ENCODE measurements at regions not wholly inside any gene's neighbourhood (a gene's known extent, or its start where the extent isn't known, plus 50 kb on each side); places are given as distances from the start of the nearest gene placed in this dataset.

DNA sequence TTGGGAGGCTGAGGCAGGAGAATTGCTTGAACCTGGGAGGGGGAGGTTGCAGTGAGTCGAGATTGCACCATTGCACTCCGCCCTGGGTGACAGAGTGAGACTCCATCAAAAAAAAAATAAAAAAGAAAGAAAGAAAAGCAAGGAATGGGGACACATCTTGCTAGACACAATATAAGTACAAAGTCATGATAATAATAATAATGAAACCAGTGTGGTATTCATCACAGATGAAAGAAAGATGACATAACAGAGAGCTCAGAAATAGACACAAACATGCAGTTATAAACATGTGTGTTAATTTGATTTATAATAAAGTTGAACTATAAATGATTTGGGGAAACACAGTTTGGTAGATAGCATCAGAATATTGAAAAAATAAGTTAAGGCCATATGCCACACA lies 264.1 kb downstream of the SRGAP2C start:
- Histone ChIP-seq H3K27me3 (ENCODE audit: control insufficient read depth, insufficient read depth, low read length) (peaks cover 7% of the 10 kb centered on the region), H3K4me1 (ENCODE audit: control insufficient read depth, insufficient read depth, low read length) (no peaks in the 10 kb centered on the region), H3K36me3 (ENCODE audit: control insufficient read depth, insufficient read depth, low read length) (no peaks in the 10 kb centered on the region), H3K4me3 (ENCODE audit: low read depth in 2 of 2, low read length in 2 of 2) (no peak overlapping the region), H3K9me3 (ENCODE audit: control insufficient read depth, insufficient read depth, low read depth, low read length) (no peaks in the 10 kb centered on the region), H3K27ac (ENCODE audit: low read length) (no peak overlapping the region)
- DNase-seq (ENCODE audit: low read depth, low spot score) (no peak), ATAC-seq (no peak)
- intact Hi-C loops (cut with micrococcal nuclease; ENCODE audit: unreplicated experiment) (no loop called here), in situ Hi-C loops (cut with HindIII; ENCODE audit: low pct_unique_long_range_greater_than_20kb, low sequenced_read_pairs) (no loop called here)
- BruUV-seq (replicated peaks), result no TSS peak
- ChIA-PET CTCF (no interaction called here), POLR2A (no interaction called here)
- TF ChIP-seq SIN3A (IDR thresholded peaks at IDR 0.05; ENCODE audit: borderline replicate concordance, insufficient read depth, low read depth, low read length), result no peak

DNA sequence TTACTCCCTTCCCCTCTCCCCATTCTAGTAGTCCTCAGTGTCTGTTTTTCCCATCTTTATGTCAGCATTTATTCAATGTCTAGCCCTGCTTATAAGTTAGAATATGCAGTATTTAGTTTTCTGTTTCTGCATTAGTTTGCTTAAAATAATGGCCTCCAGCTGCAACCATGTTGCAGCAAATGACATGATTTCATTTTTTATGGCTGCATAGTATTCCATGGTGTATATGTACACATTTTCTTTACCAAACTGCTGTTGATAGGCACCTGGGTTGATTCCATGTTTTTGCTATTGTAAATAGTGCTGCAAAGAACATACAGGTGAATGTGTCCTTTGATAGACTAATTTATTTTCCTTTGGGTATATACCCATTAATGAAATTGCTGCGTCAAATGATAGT lies 267.7 kb downstream of the SRGAP2C start:
- intact Hi-C loops (cut with micrococcal nuclease; ENCODE audit: unreplicated experiment) (no loop called here), in situ Hi-C loops (cut with HindIII; ENCODE audit: low pct_unique_long_range_greater_than_20kb, low sequenced_read_pairs) (no loop called here)
- no peak for DNase-seq (ENCODE audit: low read depth, low spot score)
- Histone ChIP-seq H3K27ac (ENCODE audit: low read length) (no peak overlapping the region), H3K36me3 (ENCODE audit: control insufficient read depth, insufficient read depth, low read length) (no peaks in the 10 kb centered on the region), H3K27me3 (ENCODE audit: control insufficient read depth, insufficient read depth, low read length) (peaks cover 11% of the 10 kb centered on the region), H3K4me3 (ENCODE audit: low read depth in 2 of 2, low read length in 2 of 2) (no peak overlapping the region), H3K9me3 (ENCODE audit: control insufficient read depth, insufficient read depth, low read depth, low read length) (no peaks in the 10 kb centered on the region), H3K4me1 (ENCODE audit: control insufficient read depth, insufficient read depth, low read length) (no peaks in the 10 kb centered on the region)
- CTCF ChIA-PET, result no interaction called here
- no peak for ATAC-seq
- POLR2A ChIA-PET, result no interaction called here
- TF ChIP-seq POLR2AphosphoS5 (IDR thresholded peaks at IDR 0.05; ENCODE audit: low read depth, low read length) (no peak), SIN3A (IDR thresholded peaks at IDR 0.05; ENCODE audit: borderline replicate concordance, insufficient read depth, low read depth, low read length) (no peak), TCF7L2 (IDR thresholded peaks at IDR 0.05; ENCODE audit: low read depth, low read length) (no peak)
- TF ChIP-seq, protein P1, sequence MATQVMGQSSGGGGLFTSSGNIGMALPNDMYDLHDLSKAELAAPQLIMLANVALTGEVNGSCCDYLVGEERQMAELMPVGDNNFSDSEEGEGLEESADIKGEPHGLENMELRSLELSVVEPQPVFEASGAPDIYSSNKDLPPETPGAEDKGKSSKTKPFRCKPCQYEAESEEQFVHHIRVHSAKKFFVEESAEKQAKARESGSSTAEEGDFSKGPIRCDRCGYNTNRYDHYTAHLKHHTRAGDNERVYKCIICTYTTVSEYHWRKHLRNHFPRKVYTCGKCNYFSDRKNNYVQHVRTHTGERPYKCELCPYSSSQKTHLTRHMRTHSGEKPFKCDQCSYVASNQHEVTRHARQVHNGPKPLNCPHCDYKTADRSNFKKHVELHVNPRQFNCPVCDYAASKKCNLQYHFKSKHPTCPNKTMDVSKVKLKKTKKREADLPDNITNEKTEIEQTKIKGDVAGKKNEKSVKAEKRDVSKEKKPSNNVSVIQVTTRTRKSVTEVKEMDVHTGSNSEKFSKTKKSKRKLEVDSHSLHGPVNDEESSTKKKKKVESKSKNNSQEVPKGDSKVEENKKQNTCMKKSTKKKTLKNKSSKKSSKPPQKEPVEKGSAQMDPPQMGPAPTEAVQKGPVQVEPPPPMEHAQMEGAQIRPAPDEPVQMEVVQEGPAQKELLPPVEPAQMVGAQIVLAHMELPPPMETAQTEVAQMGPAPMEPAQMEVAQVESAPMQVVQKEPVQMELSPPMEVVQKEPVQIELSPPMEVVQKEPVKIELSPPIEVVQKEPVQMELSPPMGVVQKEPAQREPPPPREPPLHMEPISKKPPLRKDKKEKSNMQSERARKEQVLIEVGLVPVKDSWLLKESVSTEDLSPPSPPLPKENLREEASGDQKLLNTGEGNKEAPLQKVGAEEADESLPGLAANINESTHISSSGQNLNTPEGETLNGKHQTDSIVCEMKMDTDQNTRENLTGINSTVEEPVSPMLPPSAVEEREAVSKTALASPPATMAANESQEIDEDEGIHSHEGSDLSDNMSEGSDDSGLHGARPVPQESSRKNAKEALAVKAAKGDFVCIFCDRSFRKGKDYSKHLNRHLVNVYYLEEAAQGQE (IDR thresholded peaks at IDR 0.05; ENCODE audit: insufficient read depth in 1 of 2, low read depth in 2 of 2, low read length in 1 of 2), result no peak
- TF ChIP-seq, protein P2, sequence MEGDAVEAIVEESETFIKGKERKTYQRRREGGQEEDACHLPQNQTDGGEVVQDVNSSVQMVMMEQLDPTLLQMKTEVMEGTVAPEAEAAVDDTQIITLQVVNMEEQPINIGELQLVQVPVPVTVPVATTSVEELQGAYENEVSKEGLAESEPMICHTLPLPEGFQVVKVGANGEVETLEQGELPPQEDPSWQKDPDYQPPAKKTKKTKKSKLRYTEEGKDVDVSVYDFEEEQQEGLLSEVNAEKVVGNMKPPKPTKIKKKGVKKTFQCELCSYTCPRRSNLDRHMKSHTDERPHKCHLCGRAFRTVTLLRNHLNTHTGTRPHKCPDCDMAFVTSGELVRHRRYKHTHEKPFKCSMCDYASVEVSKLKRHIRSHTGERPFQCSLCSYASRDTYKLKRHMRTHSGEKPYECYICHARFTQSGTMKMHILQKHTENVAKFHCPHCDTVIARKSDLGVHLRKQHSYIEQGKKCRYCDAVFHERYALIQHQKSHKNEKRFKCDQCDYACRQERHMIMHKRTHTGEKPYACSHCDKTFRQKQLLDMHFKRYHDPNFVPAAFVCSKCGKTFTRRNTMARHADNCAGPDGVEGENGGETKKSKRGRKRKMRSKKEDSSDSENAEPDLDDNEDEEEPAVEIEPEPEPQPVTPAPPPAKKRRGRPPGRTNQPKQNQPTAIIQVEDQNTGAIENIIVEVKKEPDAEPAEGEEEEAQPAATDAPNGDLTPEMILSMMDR (IDR thresholded peaks at IDR 0.05), result no peak
- BruUV-seq (replicated peaks), result no TSS peak

DNA sequence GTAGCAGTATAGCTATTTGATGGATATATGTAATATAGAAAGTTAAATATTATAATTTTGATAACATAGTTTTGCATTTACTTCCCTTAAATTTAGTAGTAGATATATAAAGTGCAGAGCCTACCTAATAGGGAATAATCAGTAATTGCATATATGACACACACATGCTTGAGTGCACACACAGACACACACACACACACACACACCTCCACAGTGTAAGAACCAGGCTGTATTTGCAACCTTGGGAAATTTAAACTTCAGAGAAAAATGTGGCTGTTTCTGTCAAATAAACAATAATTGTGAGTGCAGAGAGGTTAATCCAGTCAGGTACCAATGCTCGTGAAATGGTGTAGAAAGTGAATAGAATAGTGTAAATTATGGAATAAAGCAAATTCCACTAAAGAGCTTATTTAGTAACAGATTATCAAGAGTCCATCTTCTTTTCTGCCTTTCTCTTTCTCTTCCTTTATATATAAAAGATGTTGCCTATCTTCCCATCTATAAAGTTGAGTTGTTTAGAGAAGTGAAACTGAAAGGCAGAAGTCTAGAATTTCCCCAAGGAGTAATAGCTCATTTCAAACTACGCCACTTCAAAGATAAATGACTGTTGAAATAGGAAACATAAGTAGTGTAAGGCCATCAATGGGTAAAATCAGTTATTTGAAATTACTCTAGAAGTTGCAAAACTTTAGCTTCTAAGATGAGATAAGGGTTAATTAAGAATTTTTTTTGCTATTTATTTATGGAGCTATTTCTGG lies 273.7 kb downstream of the SRGAP2C start:
- POLR2A ChIA-PET, result no interaction called here
- no peak for TF ChIP-seq SIN3A (IDR thresholded peaks at IDR 0.05; ENCODE audit: borderline replicate concordance, insufficient read depth, low read depth, low read length)
- TF ChIP-seq POLR2AphosphoS5 (IDR thresholded peaks at IDR 0.05; ENCODE audit: low read depth, low read length), result no peak
- TF ChIP-seq, protein P2 (IDR thresholded peaks at IDR 0.05), result no peak
- TF ChIP-seq, protein P1 (IDR thresholded peaks at IDR 0.05; ENCODE audit: insufficient read depth in 1 of 2, low read depth in 2 of 2, low read length in 1 of 2), result no peak
- no peak for TF ChIP-seq TCF7L2 (IDR thresholded peaks at IDR 0.05; ENCODE audit: low read depth, low read length)

More for the DNA sequence above, 273.7 kb downstream of the SRGAP2C start:
- DNase-seq (ENCODE audit: low read depth, low spot score) (no peak), ATAC-seq (no peak)
- CTCF ChIA-PET, result no interaction called here
- Histone ChIP-seq H3K4me3 (ENCODE audit: low read depth in 2 of 2, low read length in 2 of 2) (no peak overlapping the region), H3K9me3 (ENCODE audit: control insufficient read depth, insufficient read depth, low read depth, low read length) (no peaks in the 10 kb centered on the region), H3K36me3 (ENCODE audit: control insufficient read depth, insufficient read depth, low read length) (no peaks in the 10 kb centered on the region), H3K27ac (ENCODE audit: low read length) (no peak overlapping the region), H3K4me1 (ENCODE audit: control insufficient read depth, insufficient read depth, low read length) (no peaks in the 10 kb centered on the region), H3K27me3 (ENCODE audit: control insufficient read depth, insufficient read depth, low read length) (peaks cover 3% of the 10 kb centered on the region)
- intact Hi-C loops (cut with micrococcal nuclease; ENCODE audit: unreplicated experiment) (no loop called here), in situ Hi-C loops (cut with HindIII; ENCODE audit: low pct_unique_long_range_greater_than_20kb, low sequenced_read_pairs) (no loop called here)
- BruUV-seq (replicated peaks), result no TSS peak

Measured in Panc1 (cell line).